NT2/D1 (cell line): ENCODE measurements at regions not wholly inside any gene's neighbourhood (a gene's known extent, or its start where the extent isn't known, plus 50 kb on each side); places are given as distances from the start of the nearest gene placed in this dataset.

Experiments used
- SUZ12 ChIP-seq: IDR thresholded peaks from 2 replicates; pipeline ENCODE4 v1.6.1; 2011; ENCODE audit not compliant: insufficient read length, insufficient read depth; ENCODE audit errors: extremely low read depth
- ZNF274 ChIP-seq: IDR thresholded peaks from 2 replicates; pipeline ENCODE4 v1.6.1; 2011; ENCODE audit warnings: mild to moderate bottlenecking, low read depth, low read length

DNA sequence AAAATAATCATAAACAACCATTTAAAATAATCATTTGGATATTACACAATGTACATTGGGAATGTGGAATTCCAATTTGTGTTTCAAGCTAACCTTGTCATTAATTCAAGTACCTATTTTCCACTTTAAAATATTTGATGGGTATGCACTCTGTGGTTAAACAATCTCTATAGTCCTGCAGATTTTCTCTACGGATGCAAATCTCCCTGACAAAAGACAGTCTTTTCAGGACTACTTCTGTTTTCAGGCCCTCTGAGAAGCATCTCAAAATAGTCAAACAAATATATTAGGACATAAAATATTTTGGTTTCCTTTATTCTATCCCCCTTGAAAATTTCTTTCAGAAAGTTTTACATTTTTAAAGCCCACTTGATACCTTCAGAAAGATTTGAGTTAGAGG, 735.6 kb upstream of the MBL2 start:
- no peak for TF ChIP-seq SUZ12
- TF ChIP-seq ZNF274 = no peak
